H9 (cell line): ENCODE measurements at regions not wholly inside any gene's neighbourhood (a gene's known extent, or its start where the extent isn't known, plus 50 kb on each side); places are given as distances from the start of the nearest gene placed in this dataset.

ENCODE experiments used
- DNase-seq: peaks from one replicate; pipeline ENCODE4 v3.0.0-alpha.2; 2017
- H2AFZ ChIP-seq: one replicate; pipeline ENCODE4 v1.6.1; 2013; ENCODE audit warnings: mild to moderate bottlenecking, low read length, control low read depth, moderate library complexity
- H2AK5ac ChIP-seq: 2 replicates; pipeline ENCODE4 v1.6.1; 2013; ENCODE audit warnings: low read length, control low read depth, mixed read lengths; ENCODE audit not compliant: insufficient read length
- H2BK120ac ChIP-seq: one replicate; pipeline ENCODE4 v1.6.1; 2013; ENCODE audit warnings: low read depth, mild to moderate bottlenecking, low read length, control low read depth, inconsistent platforms; ENCODE audit not compliant: poor library complexity, severe bottlenecking
- H2BK12ac ChIP-seq: 2 replicates; pipeline ENCODE4 v1.6.1; 2013; ENCODE audit warnings: low read length, control low read depth, mixed read lengths, low read depth; ENCODE audit not compliant: insufficient read length
- H2BK15ac ChIP-seq: 2 replicates; pipeline ENCODE4 v1.6.1; 2013; ENCODE audit warnings: low read depth, low read length, control low read depth
- H2BK20ac ChIP-seq: one replicate; pipeline ENCODE4 v1.6.1; 2013; ENCODE audit warnings: low read depth, mild to moderate bottlenecking, low read length, control low read depth, inconsistent platforms; ENCODE audit not compliant: poor library complexity, severe bottlenecking
- H2BK5ac ChIP-seq: 2 replicates; pipeline ENCODE4 v1.6.1; 2013; ENCODE audit warnings: low read length, control low read depth, mixed read lengths; ENCODE audit not compliant: insufficient read length
- H3K14ac ChIP-seq: 2 replicates; pipeline ENCODE4 v1.6.1; 2013; ENCODE audit warnings: low read length, control low read depth; ENCODE audit not compliant: insufficient read depth
- H3K18ac ChIP-seq: 2 replicates; pipeline ENCODE4 v1.6.1; 2013; ENCODE audit warnings: low read depth, mild to moderate bottlenecking, mixed read lengths, low read length, control low read depth; ENCODE audit not compliant: insufficient read length
- H3K23ac ChIP-seq: 2 replicates; pipeline ENCODE4 v1.6.1; 2013; ENCODE audit warnings: low read length, control low read depth, mixed read lengths, low read depth; ENCODE audit not compliant: insufficient read length
- H3K23me2 ChIP-seq: 2 replicates; pipeline ENCODE4 v1.6.1; 2013; ENCODE audit warnings: low read depth, mild to moderate bottlenecking, mixed read lengths, low read length, control low read depth; ENCODE audit not compliant: insufficient read length, poor library complexity, severe bottlenecking
- H3K27ac ChIP-seq: 2 replicates; pipeline ENCODE4 v1.5.1; 2013; ENCODE audit warnings: low read length, control low read depth, mixed read lengths, low read depth; ENCODE audit not compliant: insufficient read length
- H3K27me3 ChIP-seq: 2 replicates; pipeline ENCODE4 v1.6.1; 2013; ENCODE audit warnings: low read length, control low read depth, inconsistent platforms; ENCODE audit not compliant: insufficient read depth
- H3K4ac ChIP-seq: 2 replicates; pipeline ENCODE4 v1.6.1; 2013; ENCODE audit warnings: low read depth, mild to moderate bottlenecking, control low read depth, inconsistent platforms, low read length, moderate library complexity
- H3K4me1 ChIP-seq: 2 replicates; pipeline ENCODE4 v1.6.1; 2013; ENCODE audit warnings: low read length, control low read depth, inconsistent platforms; ENCODE audit not compliant: insufficient read depth
- H3K4me2 ChIP-seq: 2 replicates; pipeline ENCODE4 v1.6.1; 2013; ENCODE audit warnings: low read length, control low read depth, mixed read lengths; ENCODE audit not compliant: insufficient read length, insufficient read depth
- H3K56ac ChIP-seq: 2 replicates; pipeline ENCODE4 v1.6.1; 2013; ENCODE audit warnings: low read depth, mild to moderate bottlenecking, mixed read lengths, low read length, control low read depth; ENCODE audit not compliant: insufficient read length
- H3K79me1 ChIP-seq: 2 replicates; pipeline ENCODE4 v1.6.1; 2013; ENCODE audit warnings: low read depth, mild to moderate bottlenecking, moderate library complexity, low read length, control low read depth, inconsistent platforms; ENCODE audit not compliant: insufficient read depth, poor library complexity, severe bottlenecking
- H3K79me2 ChIP-seq: 2 replicates; pipeline ENCODE4 v1.6.1; 2013; ENCODE audit warnings: low read length, control low read depth, inconsistent platforms; ENCODE audit not compliant: insufficient read depth
- H3K9ac ChIP-seq: 2 replicates; pipeline ENCODE4 v1.6.1; 2013; ENCODE audit warnings: low read length, control low read depth, mixed read lengths; ENCODE audit not compliant: insufficient read length; ENCODE audit errors: extremely low read depth
- H3K9me3 ChIP-seq: one replicate; pipeline ENCODE4 v1.6.1; 2013; ENCODE audit warnings: low read depth, low read length, inconsistent platforms; ENCODE audit not compliant: control insufficient read depth
- H3T11ph ChIP-seq: one replicate; pipeline ENCODE4 v1.6.1; 2013; ENCODE audit warnings: mild to moderate bottlenecking, low read length, control low read depth, inconsistent platforms
- H4K20me1 ChIP-seq: one replicate; pipeline ENCODE4 v1.6.1; 2013; ENCODE audit not compliant: control insufficient read depth, insufficient read length, insufficient read depth
- H4K5ac ChIP-seq: 2 replicates; pipeline ENCODE4 v1.6.1; 2013; ENCODE audit warnings: low read depth, mild to moderate bottlenecking, mixed read lengths, low read length, control low read depth; ENCODE audit not compliant: insufficient read length
- H4K8ac ChIP-seq: replicated peaks from 2 replicates; pipeline ENCODE4 v1.6.1; 2013; ENCODE audit warnings: low read length, control low read depth, mixed read lengths, low read depth; ENCODE audit not compliant: insufficient read length
- H4K91ac ChIP-seq: 2 replicates; pipeline ENCODE4 v1.6.1; 2013; ENCODE audit warnings: low read depth, mild to moderate bottlenecking, moderate library complexity, mixed read lengths, low read length, control low read depth; ENCODE audit not compliant: insufficient read length
- H3K27ac Mint-ChIP-seq, 3 experiments: 2 replicates in 2 of 3; 3 replicates in 1 of 3; pipeline ENCODE4 v1.8.0; 2020 to 2021; ENCODE audit warnings: mixed read lengths in 3 of 3, mild to moderate bottlenecking in 1 of 3, moderate library complexity in 1 of 3
- H3K27me3 Mint-ChIP-seq: 2 replicates; pipeline ENCODE4 v1.8.0; 2021; ENCODE audit warnings: low read depth, mild to moderate bottlenecking, moderate library complexity, mixed read lengths
- H3K36me3 Mint-ChIP-seq, 3 experiments: 2 replicates in 2 of 3; 3 replicates in 1 of 3; pipeline ENCODE4 v1.8.0; 2020 to 2021; ENCODE audit warnings: low read depth in 3 of 3, mixed read lengths in 3 of 3; ENCODE audit not compliant: insufficient read depth in 1 of 3
- H3K4me1 Mint-ChIP-seq, 2 experiments: 2 replicates each; pipeline ENCODE4 v1.8.0; 2020; ENCODE audit warnings: mixed read lengths in 2 of 2
- H3K4me3 Mint-ChIP-seq, 2 experiments: 2 replicates in 1 of 2; 3 replicates in 1 of 2; pipeline ENCODE4 v1.8.0; 2020 to 2021; ENCODE audit warnings: mild to moderate bottlenecking in 2 of 2, mixed read lengths in 2 of 2, moderate library complexity in 1 of 2
- H3K9me3 Mint-ChIP-seq, 2 experiments: 2 replicates in 1 of 2; 3 replicates in 1 of 2; pipeline ENCODE4 v1.8.0; 2020; ENCODE audit warnings: mild to moderate bottlenecking in 2 of 2, mixed read lengths in 2 of 2, moderate library complexity in 1 of 2
- CTCF ChIP-seq: fragments of 200-600 bp; sonication (generic); conservative IDR thresholded peaks from 3 replicates; pipeline ENCODE4 v1.8.0; 2021; ENCODE audit warnings: antibody characterized with exemption, mild to moderate bottlenecking
- WGBS: extraction: QIAGEN DNeasy Blood & Tissue Kit; methylation state at CpG from one replicate; pipeline ENCODE4 v1.1.7; 2013; ENCODE audit warnings: missing lambda C conversion rate, low lambda C conversion rate, mixed read lengths; ENCODE audit not compliant: insufficient read length; ENCODE audit errors: extremely low coverage; 5-methylcytosine and 5-hydroxymethylcytosine counted together

DNA sequence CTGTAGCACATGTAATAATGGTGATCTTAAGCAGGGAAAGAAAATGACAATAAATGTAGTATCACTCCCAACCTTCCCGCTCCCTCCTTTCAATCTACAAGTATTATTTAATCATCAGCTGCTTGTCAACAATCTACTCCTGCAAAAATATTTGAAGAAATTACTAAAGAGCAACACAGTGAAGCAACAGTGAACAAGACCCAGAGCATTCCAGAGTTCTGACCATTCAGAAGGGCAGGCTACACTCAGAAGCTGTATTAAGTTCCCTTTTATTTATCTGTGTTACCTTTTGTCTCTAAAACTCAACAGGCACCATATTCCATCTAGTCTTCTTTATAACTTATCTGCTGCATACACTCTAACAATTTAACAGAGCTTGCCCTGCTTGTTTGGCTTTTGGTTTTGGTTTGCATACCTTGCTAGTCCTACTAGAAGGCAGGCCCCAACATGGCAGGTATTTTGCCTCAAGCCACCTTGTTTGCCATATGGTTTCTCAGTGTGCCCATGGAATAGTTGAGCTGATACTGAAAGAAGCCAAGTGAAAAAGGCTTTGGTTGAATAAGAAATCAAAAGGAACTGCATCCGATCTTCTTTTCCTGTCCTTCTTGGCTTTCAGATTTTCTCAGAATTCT is 253.9 kb downstream of the CEMIP2 start:
- no peaks in the 10 kb centered on the region for H3K79me2 ChIP-seq
- H3K27ac ChIP-seq: no peak overlapping the region
- H3K4me1 Mint-ChIP-seq: peaks cover 23 to 30% of the 10 kb centered on the region in 2 experiments
- no peaks in the 10 kb centered on the region for H3K27me3 ChIP-seq
- no peak overlapping the region for H3T11ph ChIP-seq
- no peak overlapping the region for H4K8ac ChIP-seq
- no peak overlapping the region for H2BK20ac ChIP-seq
- H3K9me3 ChIP-seq: no peaks in the 10 kb centered on the region
- no peaks in the 10 kb centered on the region for H3K27me3 Mint-ChIP-seq
- no peak overlapping the region for H3K4ac ChIP-seq
- H3K9me3 Mint-ChIP-seq: 0 out of 5 replicates have a peak, but pooled peaks cover 0 to 2% of the 10 kb centered on the region in 2 experiments
- 0 out of 2 replicates have a peak overlapping the region, but pooled peaks have one; percentile 32 for H2BK15ac ChIP-seq
- H3K4me1 ChIP-seq: peaks cover 3% of the 10 kb centered on the region; the same call in 1 of the 2 replicates
- no peaks in the 10 kb centered on the region for H3K79me1 ChIP-seq
- H3K23ac ChIP-seq: no peak overlapping the region
- no peak overlapping the region for H2AK5ac ChIP-seq
- no peak for TF ChIP-seq CTCF
- H2AFZ ChIP-seq: no peak overlapping the region
- WGBS: no CpG with 5 or more reads among the region's 2 CpGs
- no peak overlapping the region for H3K14ac ChIP-seq
- DNase-seq: no peak
- H2BK120ac ChIP-seq: no peak overlapping the region
- no peak overlapping the region for H3K9ac ChIP-seq
- H3K56ac ChIP-seq: no peak overlapping the region
- no peak overlapping the region for H3K18ac ChIP-seq
- no peak overlapping the region for H2BK12ac ChIP-seq
- no peaks in the 10 kb centered on the region for H3K23me2 ChIP-seq
- no peak overlapping the region for H3K4me3 Mint-ChIP-seq
- H3K4me2 ChIP-seq: no peak overlapping the region
- H4K5ac ChIP-seq: no peak overlapping the region
- no peak overlapping the region for H2BK5ac ChIP-seq
- no peak overlapping the region for H3K27ac Mint-ChIP-seq
- no peaks in the 10 kb centered on the region for H4K20me1 ChIP-seq
- H3K36me3 Mint-ChIP-seq: no peaks in the 10 kb centered on the region
- no peak overlapping the region for H4K91ac ChIP-seq
